OCI-LY7 (cell line): ENCODE measurements at regions not wholly inside any gene's neighbourhood (a gene's known extent, or its start where the extent isn't known, plus 50 kb on each side); places are given as distances from the start of the nearest gene placed in this dataset.

Experiments used
- CTCF ChIP-seq: fragments of 200-600 bp; sonication (generic); conservative IDR thresholded peaks from 2 replicates; pipeline ENCODE4 v1.5.1; 2014; ENCODE audit warnings: mild to moderate bottlenecking, antibody characterized with exemption, low read length, moderate library complexity, mixed read lengths
- EZH2phosphoT487 ChIP-seq: fragments of 200-600 bp; sonication (generic); IDR thresholded peaks from 2 replicates; pipeline ENCODE4 v1.6.1; 2018; ENCODE audit warnings: low read depth, borderline replicate concordance, mild to moderate bottlenecking, mixed run types, antibody characterized with exemption, low read length, moderate library complexity, mixed read lengths

DNA sequence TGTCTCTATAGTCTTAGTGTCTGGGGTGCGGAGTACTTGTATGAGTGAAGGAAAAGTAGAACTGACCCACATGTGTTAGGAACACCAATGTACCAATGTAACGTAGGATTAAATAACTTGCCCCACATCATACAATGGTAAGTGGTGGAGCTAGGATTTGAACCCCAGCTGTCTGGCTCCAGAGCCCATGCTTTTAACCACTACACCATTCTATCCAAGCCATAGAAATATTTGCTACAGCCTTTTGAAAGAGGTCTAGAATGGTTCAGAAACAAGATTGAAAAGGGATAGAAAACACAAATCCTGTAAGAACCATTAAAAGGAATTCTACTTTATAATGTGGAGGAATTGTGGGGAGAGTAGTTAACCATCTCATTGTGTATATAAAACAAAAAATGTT is 169.9 kb upstream of the ATP6AP2 start:
- TF ChIP-seq CTCF (no peak), EZH2phosphoT487 (no peak)
